RPMI8226 (cell line): ENCODE measurements at regions not wholly inside any gene's neighbourhood (a gene's known extent, or its start where the extent isn't known, plus 50 kb on each side); places are given as distances from the start of the nearest gene placed in this dataset.

Source experiments
- DNase-seq: peaks from one replicate; pipeline ENCODE4 v3.0.0-alpha.2; 2015

DNA sequence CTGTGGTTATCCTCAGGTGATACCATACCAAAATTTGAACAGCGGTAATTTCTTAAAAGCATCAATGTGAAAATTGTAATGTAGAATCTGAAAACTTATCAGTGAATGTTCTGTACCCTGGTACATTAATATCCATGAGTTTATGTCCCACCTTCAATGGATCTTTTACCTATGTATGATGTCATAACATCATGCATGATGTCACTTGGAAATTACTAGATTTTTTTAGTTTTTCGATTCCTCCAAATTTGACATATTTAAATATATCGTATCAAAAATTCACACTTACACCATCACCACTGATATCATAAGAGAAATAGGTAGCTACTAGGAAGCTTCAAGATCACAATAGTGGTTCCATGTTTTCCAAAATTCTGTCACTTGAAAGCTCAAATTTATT lies 95.0 kb upstream of the AKR1E2 start:
- no peak for DNase-seq

DNA sequence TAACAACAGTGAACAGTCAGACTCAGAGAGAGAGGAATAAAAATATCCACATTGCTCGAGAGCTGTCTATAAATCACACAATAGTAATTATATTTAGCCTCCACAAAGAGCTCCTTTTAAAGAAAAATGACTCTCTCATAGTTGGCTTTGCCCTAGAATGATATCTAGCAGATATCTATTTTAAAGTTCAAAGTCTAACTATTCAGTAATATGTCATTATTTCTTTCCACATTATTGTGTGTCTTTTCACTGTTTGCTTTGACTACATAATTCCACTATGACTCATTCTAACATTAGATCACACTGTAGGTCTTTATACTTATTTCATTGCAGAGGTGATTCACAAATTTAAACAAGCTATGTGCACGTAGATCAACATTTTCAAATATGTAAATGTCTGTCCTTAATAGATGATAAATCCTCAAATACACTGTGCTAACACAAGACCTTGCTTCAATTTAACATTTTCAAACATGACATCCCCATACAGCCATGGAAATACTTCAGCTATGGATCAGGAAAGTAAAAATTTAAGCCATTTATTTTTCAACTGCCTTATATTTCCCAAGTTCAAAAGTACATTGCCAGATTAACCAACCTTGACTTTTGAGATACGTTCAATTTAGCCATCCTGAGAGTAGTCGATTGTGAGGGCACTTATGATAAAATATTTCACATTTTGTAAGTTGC lies 99.9 kb upstream of the AKR1E2 start:
- DNase-seq = no peak

DNA sequence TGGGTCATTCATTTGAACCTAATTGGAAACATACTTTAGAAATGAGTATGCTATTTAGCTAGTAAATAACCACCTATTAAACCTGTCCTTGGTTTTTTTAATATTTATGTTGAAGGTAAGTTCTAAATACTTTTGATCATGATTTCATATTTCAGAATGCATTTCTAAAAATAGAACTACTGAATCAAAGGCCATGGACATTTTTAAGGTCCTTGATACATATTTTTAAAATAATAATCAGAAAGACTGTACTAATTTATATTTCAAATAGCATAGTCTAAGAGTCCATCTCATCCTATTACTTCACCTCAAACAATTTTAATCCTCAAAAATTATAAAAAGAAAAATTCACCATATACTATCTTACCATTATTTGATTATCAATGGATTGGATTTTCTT lies 102.1 kb upstream of the AKR1E2 start:
- no peak for DNase-seq

DNA sequence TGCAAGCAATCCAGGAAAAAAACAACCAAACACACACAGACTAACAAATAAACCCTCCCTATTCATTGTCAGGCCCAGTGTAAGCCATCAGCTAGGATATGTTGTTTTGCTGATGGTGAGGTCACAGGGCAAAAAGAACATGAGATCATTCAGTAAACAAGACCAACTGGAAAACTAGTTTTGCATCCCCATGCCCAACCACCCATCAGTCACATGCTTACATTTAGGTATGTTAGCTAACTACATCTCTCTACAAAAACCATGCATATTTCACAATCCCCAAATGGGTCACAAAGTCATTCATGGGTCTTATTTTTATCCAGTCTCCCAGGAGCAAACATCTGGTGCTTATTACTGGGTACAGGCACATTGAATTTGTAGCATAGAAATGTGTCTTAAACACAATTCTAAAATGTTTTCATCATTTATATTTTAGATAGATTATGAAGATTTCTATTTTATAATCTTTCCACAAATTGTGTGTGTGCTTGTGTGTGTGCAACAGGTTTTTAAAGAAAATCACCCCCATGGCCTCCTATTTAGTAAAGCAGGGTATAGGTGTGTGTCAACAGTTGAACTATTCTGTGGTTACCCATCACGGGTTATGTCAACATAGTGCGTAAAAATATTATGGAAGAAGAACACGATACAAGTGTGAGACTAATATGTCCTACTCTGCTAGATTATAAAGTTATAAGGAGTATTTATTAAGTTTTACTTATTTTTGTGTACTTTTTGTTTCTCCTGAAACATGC lies 103.8 kb upstream of the AKR1E2 start:
- DNase-seq = no peak

DNA sequence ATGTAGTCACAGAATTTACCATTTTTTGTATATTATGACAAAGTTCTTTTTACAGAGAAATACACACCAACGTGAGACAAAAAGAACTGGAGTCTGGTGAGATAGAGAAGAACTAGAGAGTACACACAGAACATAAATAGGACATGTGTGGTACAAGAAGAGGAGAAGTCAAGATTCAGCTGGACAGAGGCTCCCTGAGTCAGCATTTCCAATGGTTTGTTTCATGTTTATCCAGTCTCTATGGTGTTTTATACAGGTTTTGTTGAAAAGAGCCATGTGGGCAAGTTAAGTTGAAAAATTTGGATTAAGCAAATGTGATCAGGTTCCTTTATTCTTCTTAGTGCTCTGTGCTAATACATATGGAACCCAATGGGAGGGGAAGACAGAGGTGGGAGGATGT lies 105.5 kb upstream of the AKR1E2 start:
- DNase-seq = peak; percentile 12

DNA sequence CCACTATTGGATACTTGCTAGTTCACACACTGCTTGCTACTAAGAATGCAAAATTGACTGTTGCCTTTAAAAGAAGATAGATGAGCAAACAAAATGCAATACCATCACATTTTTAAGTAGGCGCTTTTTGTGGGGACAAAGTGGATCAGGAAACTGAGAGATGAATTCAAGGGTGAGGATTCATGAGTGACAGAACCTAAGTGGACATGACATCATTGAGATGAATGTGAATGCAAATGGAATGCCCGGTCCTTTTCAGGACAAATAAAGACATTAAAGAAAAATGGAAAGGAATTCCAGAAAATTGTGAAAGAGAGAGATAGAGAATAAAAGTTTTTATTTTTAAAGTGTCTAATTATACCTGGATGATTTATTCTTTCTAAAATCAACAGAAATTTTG lies 106.3 kb upstream of the AKR1E2 start:
- DNase-seq = no peak

DNA sequence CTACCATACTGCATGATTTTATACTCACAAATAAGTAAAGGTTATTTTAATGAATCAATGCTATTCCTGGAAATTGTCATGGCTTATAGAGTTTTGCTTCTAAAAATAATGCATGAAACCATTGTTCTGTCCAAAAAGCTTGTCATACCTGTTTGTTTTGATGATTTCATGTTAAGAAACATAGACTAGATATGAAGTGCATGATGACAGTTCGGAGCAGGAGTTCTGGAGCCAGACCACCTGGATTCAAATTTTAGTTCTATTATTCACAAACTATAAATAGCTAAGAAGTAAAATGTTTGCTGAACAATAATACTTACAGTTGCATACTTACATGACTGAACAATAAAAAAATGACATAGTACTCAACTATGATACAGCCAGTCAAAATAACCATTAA lies 107.0 kb upstream of the AKR1E2 start:
- DNase-seq = no peak

DNA sequence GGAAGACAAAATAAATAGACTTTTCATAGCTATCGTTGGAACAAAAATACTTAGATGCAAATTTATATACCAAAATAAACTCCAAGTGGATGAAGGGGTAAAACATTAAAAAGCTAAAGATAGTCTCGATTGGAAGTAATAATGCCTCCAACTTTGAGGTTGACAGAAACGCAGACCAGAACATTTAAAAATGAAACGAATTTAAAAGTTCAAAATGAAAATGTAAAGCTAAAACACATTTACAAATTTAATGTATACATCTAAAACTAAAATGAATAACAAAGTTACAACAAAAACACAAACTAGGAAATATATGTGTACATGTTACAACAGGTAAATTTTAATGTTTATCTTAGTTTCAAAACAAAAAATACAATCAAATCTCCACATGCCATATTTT lies 107.5 kb upstream of the AKR1E2 start:
- DNase-seq = no peak

DNA sequence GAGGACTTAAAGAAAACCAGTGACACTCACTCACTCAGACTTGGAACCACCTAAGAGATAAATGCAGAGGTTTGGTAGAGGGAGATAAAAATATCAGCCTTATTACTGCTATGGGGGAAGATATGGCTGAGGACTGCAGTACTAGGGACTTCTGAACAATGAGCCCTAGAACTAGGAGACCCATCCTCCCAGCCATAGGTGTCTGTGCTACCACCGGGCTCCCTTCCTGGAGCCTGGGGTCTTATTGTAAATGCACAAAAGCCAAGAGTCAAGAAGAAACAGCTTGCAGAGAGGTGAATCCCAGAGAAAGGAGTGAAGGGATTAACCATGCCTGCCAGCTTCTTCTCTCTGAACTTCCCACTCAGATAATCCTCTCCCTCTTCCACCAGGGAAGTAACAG lies 108.3 kb upstream of the AKR1E2 start:
- no peak for DNase-seq

DNA sequence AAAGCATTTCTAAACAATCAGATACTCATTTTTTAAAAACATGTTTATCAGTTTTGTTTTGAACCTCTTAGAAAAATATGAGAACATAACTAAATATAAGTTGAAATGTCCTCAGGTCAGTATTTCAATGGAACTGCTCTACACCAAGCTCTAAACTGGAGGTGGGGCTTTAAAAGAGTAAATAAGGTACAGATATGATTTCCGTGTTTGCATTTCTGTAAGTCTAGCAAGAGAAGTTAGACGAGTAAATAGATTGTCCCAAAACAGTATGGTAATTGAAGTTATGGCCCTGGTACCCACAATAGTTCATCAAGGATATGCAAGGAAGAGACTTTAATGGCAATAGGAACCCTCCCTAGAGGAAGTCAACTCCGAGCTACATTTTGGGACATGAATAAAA lies 115.1 kb upstream of the AKR1E2 start:
- DNase-seq = no peak

DNA sequence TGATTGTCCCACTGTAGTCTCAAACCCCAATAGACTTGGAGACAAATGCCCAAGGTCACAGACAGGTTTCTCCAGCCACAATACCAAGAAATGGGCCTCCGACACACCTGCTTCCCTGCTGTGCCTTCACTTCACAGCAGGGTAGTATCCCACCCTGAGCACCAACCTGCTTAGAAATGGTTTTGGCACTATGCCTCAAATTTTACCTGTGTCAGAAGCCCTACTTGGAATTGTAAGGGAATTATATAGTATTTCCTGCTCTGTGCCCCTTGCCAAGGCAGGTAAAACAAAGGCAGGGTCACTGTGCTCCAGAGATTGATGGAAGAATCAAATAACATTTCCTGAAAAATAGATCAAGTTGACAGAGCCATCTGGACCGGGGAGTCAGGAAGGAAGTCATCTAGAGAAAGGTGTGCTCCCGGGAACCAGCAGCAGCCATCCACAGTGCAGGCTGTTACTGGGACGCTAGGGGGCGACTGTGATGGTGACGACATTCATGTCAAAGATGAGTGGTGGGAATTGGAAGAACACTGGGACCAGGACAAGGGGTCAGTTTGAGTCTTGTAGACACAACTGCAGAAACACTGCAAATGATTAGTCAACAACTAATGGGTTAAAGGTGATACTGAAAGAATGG lies 117.8 kb upstream of the AKR1E2 start:
- no peak for DNase-seq

DNA sequence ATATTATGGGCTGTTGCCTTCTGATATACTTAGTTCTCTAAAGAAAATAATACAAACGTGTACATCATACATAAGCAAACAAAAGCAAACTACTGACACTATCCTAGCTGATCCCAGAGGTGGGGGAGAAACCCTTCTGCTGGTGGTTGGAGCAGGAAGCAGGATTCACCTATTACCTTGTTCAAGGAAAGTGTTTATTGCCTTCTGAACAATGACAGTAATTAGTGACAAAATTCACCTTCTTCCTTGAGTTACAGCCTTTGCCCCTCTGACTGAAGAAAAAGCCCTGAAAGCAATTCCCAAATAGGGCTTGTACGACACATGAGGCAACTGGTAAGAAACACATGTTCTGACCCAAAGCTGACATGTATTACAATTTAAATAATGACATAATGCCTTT lies 118.8 kb upstream of the AKR1E2 start:
- DNase-seq = no peak

DNA sequence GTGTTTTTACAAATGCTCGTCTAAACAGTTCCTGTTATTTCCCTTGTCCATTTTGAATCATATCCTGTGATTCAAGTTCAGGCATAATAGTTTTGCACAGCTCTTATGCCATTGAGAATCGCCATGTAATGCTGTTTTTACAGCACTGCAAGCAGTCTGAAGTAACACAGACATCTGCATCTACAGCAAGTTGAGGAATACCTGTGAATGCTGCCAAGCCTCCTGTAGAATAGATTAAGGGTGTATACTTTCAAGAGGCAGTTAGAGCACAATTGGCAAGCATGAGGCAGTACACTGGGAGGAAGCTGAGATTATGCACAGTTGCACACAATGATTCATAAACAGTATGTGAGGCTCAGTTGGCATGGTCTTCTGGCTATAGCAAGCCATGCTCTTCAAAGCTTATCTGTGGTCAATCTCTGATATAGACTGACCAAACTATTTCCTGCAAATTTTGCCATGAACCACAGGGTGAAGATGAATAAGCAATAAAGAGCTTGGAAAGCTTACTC lies 121.9 kb upstream of the AKR1E2 start:
- DNase-seq = peak; percentile 47

DNA sequence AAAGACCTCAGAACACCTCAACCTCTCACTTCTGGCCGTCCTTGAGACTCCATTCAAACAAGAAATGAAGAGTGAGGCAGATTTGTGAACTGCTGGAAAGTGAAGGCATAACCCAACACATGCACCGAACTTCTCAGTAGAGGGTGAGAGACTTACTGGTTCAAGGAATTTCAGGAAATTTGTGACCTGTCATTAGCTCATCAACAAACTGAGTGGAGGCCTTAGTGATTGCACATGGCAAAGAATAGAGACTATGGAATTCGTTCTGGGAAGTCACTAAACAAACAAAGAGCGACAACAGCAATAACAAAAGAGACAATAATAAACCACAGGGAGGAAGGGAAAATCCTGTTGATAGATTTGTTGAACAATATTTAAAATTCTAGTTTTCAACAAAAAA lies 125.0 kb upstream of the AKR1E2 start:
- DNase-seq = no peak

DNA sequence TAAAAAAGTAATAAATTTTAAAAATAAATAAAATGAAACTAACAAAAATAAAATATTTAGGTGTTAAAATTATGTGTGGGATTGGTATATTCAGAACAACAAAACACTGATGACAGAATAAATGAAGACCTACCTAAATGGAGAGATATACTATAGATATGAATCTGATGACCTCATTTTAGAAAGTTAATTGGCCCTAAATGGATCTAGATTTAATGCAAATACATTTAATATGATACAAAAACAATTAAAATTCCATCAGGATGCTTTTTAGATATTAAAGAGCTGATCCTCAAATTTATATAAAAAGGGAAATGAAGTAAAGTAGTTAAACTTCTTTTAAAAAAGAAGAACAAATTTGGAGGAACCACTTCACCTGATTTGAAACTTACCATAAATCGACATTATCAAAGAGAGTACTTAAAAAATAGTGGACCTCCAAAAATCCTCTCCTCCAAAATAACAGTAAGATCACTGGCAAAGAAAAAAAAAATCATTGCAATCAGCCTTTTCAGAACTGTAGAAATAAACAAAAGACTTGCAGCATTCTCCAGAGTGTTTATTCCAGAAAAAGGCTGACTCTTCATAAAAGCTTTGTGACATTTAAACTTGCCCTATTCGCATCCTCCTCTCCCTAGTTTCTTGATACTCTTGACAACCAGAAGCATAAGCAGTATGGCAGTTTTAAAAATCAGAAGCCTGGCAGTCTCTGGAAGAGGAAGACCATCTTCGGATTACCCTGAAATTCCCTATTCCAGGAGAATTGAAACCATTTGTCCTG lies 125.9 kb upstream of the AKR1E2 start:
- no peak for DNase-seq

DNA sequence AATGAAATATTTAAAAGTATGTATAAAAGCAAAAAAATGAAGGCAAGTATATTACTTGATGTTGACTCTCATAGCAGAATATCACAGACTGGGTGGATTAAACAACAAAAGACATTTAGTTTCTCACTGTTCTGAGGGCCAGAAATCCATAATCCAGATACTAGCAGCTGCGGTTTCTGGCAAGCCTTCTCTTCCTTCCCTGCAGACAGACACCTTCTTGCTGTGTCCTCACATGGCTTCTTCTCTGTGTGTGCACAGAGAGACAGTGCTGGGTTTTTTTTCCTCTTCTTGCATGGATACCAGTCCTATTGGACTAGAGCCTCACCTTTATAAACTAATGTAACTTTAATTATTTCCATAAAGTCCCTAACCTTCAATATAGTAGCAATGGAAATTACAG lies 127.9 kb upstream of the AKR1E2 start:
- DNase-seq = no peak

DNA sequence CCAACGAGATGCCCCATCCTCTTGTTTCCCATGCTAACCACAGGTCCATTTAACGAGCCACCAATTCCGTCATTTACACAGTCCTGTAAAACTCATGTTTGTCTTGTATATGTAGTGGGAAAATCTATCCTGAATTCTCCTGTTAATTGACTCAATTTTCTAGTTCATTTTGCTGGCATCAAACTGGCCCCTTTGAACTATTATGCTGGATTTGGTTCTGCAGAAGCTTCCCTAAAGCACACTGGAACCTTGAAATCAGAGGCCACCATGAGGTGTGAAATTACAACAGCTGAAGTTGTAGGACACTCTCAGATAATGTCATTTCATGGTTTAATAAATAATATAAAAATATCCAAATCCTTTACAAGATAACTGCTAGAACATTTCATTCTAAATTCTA lies 129.8 kb upstream of the AKR1E2 start:
- no peak for DNase-seq

DNA sequence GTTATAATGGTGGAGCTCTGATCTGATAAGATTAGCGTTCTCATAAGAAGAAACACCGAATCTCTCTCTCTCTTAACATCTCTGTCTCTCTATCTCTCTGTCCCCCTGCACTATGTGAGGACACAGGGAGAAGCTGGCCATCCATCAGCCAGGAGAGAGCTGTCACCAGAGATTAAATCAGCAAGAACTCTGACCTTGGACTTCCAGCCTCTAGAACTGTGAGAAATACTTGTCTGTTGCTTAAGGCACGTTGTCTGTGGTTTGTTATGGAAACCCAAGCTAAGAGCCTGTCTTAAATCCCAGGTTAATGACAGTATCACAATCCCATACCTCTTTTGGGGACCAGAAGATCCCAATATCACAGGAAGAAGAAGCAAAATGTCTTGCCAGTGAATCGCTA lies 132.0 kb upstream of the AKR1E2 start:
- DNase-seq = no peak

DNA sequence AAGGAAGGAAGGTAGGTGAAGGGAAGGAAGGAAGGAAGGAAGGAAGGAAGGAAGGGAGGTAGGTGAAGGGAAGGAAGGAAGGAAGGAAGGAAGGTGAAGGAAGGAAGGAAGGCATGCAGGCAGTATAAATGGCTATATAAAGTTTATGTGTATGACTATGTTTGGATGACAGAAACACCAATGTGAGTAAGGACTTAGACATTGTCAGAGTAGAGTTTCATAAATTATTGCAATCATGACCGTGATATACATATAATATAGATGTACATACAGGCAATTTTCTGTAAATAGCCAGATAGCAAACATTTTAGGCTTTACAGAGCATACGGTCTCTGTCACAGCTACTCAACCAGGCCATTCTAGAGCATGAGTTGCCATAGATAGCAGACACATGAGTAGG lies 133.8 kb upstream of the AKR1E2 start:
- no peak for DNase-seq

DNA sequence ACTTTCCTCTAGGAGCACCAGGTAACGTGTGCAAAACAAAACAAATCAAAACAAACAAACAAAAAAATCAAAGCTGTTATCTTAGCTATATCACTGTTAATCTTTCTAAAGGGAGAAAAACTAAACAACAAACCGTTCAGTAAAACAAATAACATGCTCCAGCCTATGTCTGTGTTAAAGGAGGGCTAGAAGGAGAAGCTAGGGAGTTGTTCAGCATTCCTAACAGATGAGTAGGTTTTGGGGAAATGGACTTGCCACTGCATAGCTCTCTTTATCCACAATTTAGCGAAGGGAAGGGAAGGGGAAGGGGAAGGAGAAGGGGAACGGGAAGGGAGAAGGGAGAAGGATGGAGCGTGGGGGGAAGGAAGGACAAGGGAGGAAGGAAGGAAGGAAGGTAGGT lies 134.2 kb upstream of the AKR1E2 start:
- DNase-seq = no peak

DNA sequence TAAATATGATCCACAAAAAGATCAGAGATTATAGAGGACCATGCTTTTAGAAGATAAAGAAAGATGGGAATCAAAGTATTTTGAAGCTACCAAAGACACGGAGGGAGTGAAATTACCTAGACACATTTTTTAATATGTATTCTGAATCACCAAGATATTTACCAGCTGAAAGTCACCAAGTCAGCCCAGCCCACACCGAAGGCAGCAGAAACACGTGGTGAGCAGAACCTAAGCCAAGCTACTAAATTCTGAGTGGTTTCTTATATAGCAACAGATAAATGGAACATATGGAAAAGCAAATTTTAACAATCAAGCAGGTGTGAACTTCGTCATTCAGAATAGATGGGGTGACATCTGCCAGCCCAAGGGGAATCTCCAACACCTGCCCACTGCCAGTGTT lies 134.7 kb upstream of the AKR1E2 start:
- DNase-seq = no peak

DNA sequence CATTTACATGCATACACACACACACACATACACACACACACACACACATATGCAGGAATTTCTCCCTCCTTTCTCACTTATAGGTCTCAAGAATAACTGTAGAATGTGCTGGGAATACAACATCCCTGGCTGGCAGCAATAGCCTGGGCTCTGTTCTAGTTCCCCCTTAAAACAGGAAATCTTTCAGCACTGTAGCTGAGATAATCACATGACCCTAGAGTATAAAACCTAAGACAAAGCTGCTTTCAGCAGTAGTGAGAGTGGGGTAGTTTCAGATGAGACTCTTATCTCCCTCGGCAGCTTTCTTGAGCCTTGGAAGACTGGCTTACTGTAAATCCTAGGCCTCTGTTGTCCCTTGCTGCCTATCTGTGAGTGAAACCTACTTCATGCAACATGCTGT lies 137.4 kb upstream of the AKR1E2 start:
- peak; percentile 26 for DNase-seq

DNA sequence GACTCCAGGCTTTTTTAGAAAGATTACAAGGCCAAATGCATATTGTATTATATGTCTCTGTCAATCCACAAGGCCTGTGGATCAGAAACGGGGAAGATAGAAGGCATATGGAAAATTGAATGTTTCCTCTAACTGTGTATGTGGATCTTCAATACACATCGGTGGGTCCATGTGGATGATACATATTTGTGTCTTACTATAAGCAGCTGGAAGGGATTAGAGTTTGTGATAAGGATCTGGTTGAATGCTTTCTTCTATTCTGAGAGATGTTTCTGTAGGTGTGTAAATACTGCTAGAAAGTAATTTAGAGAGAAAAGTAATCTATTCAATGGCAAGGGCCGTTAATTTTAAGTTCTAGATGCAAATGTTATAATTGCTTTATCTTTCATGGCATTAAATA lies 137.8 kb upstream of the AKR1E2 start:
- no peak for DNase-seq
